Smooth muscle cell (in vitro differentiated cells): ENCODE measurements at regions not wholly inside any gene's neighbourhood (a gene's known extent, or its start where the extent isn't known, plus 50 kb on each side); places are given as distances from the start of the nearest gene placed in this dataset.
"Not testable (repeated sequence)": the region's sequence is repeated elsewhere in the genome, so short reads cannot be mapped to it uniquely, and the experiment has no call there.

Experiments
- DNase-seq: peaks from one replicate; lab custom pipeline; 2025; ENCODE audit not compliant: unreplicated experiment; lab: John Stamatoyannopoulos, UW
- H2AFZ ChIP-seq: fragments of 200-600 bp; sonication (generic); 2 replicates; pipeline ENCODE4 v1.6.0; 2016; ENCODE audit warnings: antibody characterized with exemption, low read depth, mild to moderate bottlenecking
- H3F3A ChIP-seq: fragments of 200-600 bp; sonication (generic); 2 replicates; pipeline ENCODE4 v1.6.0; 2017; ENCODE audit warnings: antibody characterized with exemption, low read depth
- H3K27ac ChIP-seq: fragments of 200-600 bp; sonication (generic); 2 replicates; pipeline ENCODE4 v1.5.1; 2016; ENCODE audit warnings: low read depth, mild to moderate bottlenecking
- H3K27me3 ChIP-seq: fragments of 200-600 bp; sonication (generic); 2 replicates; pipeline ENCODE4 v1.6.1; 2016; ENCODE audit warnings: low read depth, mild to moderate bottlenecking
- H3K36me3 ChIP-seq: fragments of 200-600 bp; sonication (generic); 2 replicates; pipeline ENCODE4 v1.5.1; 2016; ENCODE audit warnings: low read depth
- H3K4me1 ChIP-seq: fragments of 200-600 bp; sonication (generic); 2 replicates; pipeline ENCODE4 v1.5.1; 2016; ENCODE audit warnings: low read depth
- H3K4me2 ChIP-seq: fragments of 200-600 bp; sonication (generic); 2 replicates; pipeline ENCODE4 v1.6.0; 2016; ENCODE audit warnings: mild to moderate bottlenecking
- H3K4me3 ChIP-seq: fragments of 200-600 bp; sonication (generic); 2 replicates; pipeline ENCODE4 v1.5.1; 2016; ENCODE audit warnings: mild to moderate bottlenecking
- H3K79me2 ChIP-seq: fragments of 200-600 bp; sonication (generic); 2 replicates; pipeline ENCODE4 v1.6.0; 2016; ENCODE audit warnings: low read depth, mild to moderate bottlenecking
- H3K9ac ChIP-seq: fragments of 200-600 bp; sonication (generic); 2 replicates; pipeline ENCODE4 v1.6.0; 2016; ENCODE audit warnings: low read depth
- H3K9me3 ChIP-seq: fragments of 200-600 bp; sonication (generic); replicated peaks from 2 replicates; pipeline ENCODE4 v1.5.1; 2016; ENCODE audit warnings: low read depth
- H4K20me1 ChIP-seq: fragments of 200-600 bp; sonication (generic); 2 replicates; pipeline ENCODE4 v1.6.0; 2016; ENCODE audit warnings: low read depth
- CTCF ChIP-seq: fragments of 200-600 bp; sonication (generic); IDR thresholded peaks from 2 replicates; pipeline ENCODE4 v1.5.1; 2017; ENCODE audit warnings: borderline replicate concordance, mild to moderate bottlenecking, antibody characterized with exemption; ENCODE audit not compliant: insufficient read depth, poor library complexity, severe bottlenecking
- WGBS: methylation state at CpG from one replicate; pipeline ENCODE4 v1.1.7; 2016; ENCODE audit warnings: low lambda C conversion rate; 5-methylcytosine and 5-hydroxymethylcytosine counted together

GRCh38 chr21:33993286-33994231, 78.0 kb upstream of the ATP5PO start:
- Histone ChIP-seq H3K27me3 (no peaks in the 10 kb centered on the region), H2AFZ (no peak overlapping the region), H3K9ac (no peak overlapping the region), H4K20me1 (no peaks in the 10 kb centered on the region), H3F3A (no peaks in the 10 kb centered on the region), H3K4me1 (no peaks in the 10 kb centered on the region), H3K4me3 (no peak overlapping the region), H3K9me3 (no peaks in the 10 kb centered on the region), H3K27ac (no peak overlapping the region), H3K79me2 (no peaks in the 10 kb centered on the region), H3K36me3 (no peaks in the 10 kb centered on the region), H3K4me2 (no peak overlapping the region)
- no peak for TF ChIP-seq CTCF
- WGBS: 84% methylated on average over 12 of the region's 12 CpGs
- no peak for DNase-seq

GRCh38 chr21:33992412-33992811, 76.8 kb upstream of the ATP5PO start:
- H3K79me2 ChIP-seq, H3K36me3 ChIP-seq, H3K9me3 ChIP-seq, H3K9ac ChIP-seq, H2AFZ ChIP-seq, H4K20me1 ChIP-seq, DNase-seq, H3K27me3 ChIP-seq, H3K4me2 ChIP-seq, H3K4me3 ChIP-seq, H3K4me1 ChIP-seq, H3K27ac ChIP-seq, H3F3A ChIP-seq: not testable (repeated sequence)
- WGBS: 90% methylated on average over 2 of the region's 2 CpGs

GRCh38 chr21:33991133-33991532, 75.5 kb upstream of the ATP5PO start:
- Histone ChIP-seq H3K9ac (no peak overlapping the region), H3K79me2 (no peaks in the 10 kb centered on the region), H4K20me1 (no peaks in the 10 kb centered on the region), H2AFZ (no peak overlapping the region), H3K9me3 (no peaks in the 10 kb centered on the region), H3K4me1 (no peaks in the 10 kb centered on the region), H3K36me3 (no peaks in the 10 kb centered on the region), H3F3A (no peaks in the 10 kb centered on the region), H3K4me2 (no peak overlapping the region), H3K27ac (no peak overlapping the region), H3K4me3 (no peak overlapping the region), H3K27me3 (no peaks in the 10 kb centered on the region)
- WGBS: 63% methylated on average over 3 of the region's 3 CpGs
- TF ChIP-seq CTCF: no peak
- DNase-seq: no peak

- Histone ChIP-seq H3K4me1 (no peaks in the 10 kb centered on the region), H3K79me2 (no peaks in the 10 kb centered on the region), H3K27me3 (no peaks in the 10 kb centered on the region), H3K27ac (no peak overlapping the region), H3K4me3 (no peak overlapping the region), H3K36me3 (no peaks in the 10 kb centered on the region), H2AFZ (no peak overlapping the region), H3K4me2 (no peak overlapping the region), H4K20me1 (no peaks in the 10 kb centered on the region), H3K9ac (no peak overlapping the region), H3F3A (no peaks in the 10 kb centered on the region), H3K9me3 (no peaks in the 10 kb centered on the region)
- 100% methylated on average over 2 of the region's 2 CpGs for WGBS
- no peak for DNase-seq
- TF ChIP-seq CTCF: no peak
These were observed 73.8 kb upstream of the ATP5PO start for GRCh38 chr21:33989440-33989839.
